Tibial nerve (tissue), 3 donors: ENCODE measurements at regions not wholly inside any gene's neighbourhood (a gene's known extent, or its start where the extent isn't known, plus 50 kb on each side); places are given as distances from the start of the nearest gene placed in this dataset.

ENCODE experiments used
- CTCF ChIP-seq, 5 experiments: fragments of 200-600 bp in 3 of 5; fragments of 450-650 bp in 2 of 5; sonication (generic) in 3 of 5; IDR thresholded peaks; one replicate each; pipeline ENCODE4 v1.5.1; 2016 to 2019; ENCODE audit warnings: antibody characterized with exemption in 5 of 5, mild to moderate bottlenecking in 3 of 5, moderate library complexity in 2 of 5
- POLR2A ChIP-seq, 2 donors: fragments of 450-650 bp; IDR thresholded peaks; one replicate each; pipeline ENCODE4 v1.6.1; 2017; ENCODE audit warnings: antibody characterized with exemption in 2 of 2, mild to moderate bottlenecking in 2 of 2, moderate library complexity in 2 of 2

GRCh38 chr21:36555199-36555800 is 75.4 kb upstream of the CLDN14 start:
- TF ChIP-seq CTCF (IDR thresholded peaks at IDR 0.05) (no peak), POLR2A (IDR thresholded peaks at IDR 0.05) (no peak)
